ENCODE measurements at regions not wholly inside any gene's neighbourhood (a gene's known extent, or its start where the extent isn't known, plus 50 kb on each side); places are given as distances from the start of the nearest gene placed in this dataset.
A peak's percentile ranks its signal among the peaks of the same experiment; 100 is the strongest.

DNA sequence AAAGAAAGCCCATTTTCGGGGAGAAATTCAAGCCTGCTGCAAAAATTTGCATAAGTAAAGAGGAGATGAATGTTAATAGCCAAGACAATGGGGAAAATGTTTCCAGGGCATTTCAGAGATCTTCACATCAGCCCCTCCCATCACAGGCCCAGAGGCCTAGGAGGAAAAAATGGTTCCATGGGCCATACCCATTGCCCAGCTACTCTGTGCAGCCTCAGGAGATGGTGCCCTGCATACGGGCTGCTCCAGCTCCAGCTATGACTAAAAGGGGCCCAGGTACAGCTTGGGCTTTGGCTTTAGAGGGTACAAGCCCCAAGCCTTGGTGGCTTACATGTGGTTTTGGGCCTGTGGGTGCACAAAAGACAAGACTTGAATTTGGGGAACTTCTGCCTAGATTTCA is 168.0 kb upstream of the DIPK2B start:
- Histone ChIP-seq H3K9me3 (peaks cover 12% of the 10 kb centered on the region; the same call in 2 of the 3 replicates), H3K4me3 (no peak overlapping the region), H3K27ac (no peak overlapping the region), H3K4me1 (no peaks in the 10 kb centered on the region), H3K4me2 (no peak overlapping the region)
- POLR2A ChIA-PET, result no interaction called here
- ATAC-seq (no peak), FAIRE-seq (no peak), DNase-seq (ENCODE audit: low read depth in 1 of 2, low spot score in 1 of 2) (peak in 1 of 2 experiments; percentile 4)
- CTCF ChIA-PET, result no interaction called here
- WGBS (ENCODE audit: missing lambda C conversion rate), result 47% methylated on average over 2 of the region's 2 CpGs
- no peak for TF ChIP-seq CHD4 (IDR thresholded peaks at IDR 0.05; ENCODE audit: borderline replicate concordance)
- no peak for TF ChIP-seq ESRRA (IDR thresholded peaks at IDR 0.05; ENCODE audit: borderline replicate concordance, low read length)
- no peak for TF ChIP-seq TFCP2L1 (CRISPR knock-in tag; IDR thresholded peaks at IDR 0.05)
- TF ChIP-seq MAFK (IDR thresholded peaks at IDR 0.05; ENCODE audit: partially characterized antibody), result no peak
- no peak for TF ChIP-seq RCOR1 (IDR thresholded peaks at IDR 0.05; ENCODE audit: low read depth, low read length)
- peak; percentile 93 for TF ChIP-seq ZFP36 (IDR thresholded peaks at IDR 0.05; ENCODE audit: borderline replicate concordance, partially characterized antibody)

DNA sequence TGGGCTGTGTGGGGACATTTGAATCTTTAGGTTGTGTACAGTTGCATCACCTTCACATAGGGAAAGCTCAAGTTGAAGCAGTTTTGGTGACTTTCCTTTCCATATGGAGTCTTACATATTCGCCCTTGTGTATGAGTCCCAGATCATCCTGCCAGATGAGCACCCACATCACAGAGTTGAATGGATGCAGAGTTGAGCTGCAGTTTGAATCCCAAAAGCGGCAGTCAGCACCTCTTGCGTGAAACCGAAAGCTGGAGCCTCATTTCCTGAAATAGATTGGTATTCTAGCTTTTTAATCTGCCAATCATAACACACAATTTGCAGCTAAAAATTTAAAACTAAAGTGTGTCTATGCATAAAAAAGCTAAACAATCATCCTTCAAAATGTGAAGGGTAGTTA is 162.9 kb upstream of the DIPK2B start:
- 86% methylated on average over 4 of the region's 4 CpGs for WGBS (ENCODE audit: missing lambda C conversion rate)
- Histone ChIP-seq H3K27ac (no peak overlapping the region), H3K4me1 (no peaks in the 10 kb centered on the region), H3K9me3 (0 out of 3 replicates have a peak, but pooled peaks cover 4% of the 10 kb centered on the region), H3K4me3 (no peak overlapping the region), H3K4me2 (no peak overlapping the region)
- FAIRE-seq (no peak), DNase-seq (ENCODE audit: low read depth in 1 of 2, low spot score in 1 of 2) (no peak), ATAC-seq (no peak)
- ChIA-PET POLR2A (no interaction called here), CTCF (interaction anchor here (0.6 kb wide), 1 partner anchor 358 kb away, joined by 3 read pairs; no protein-coding TSS in a partner anchor)
- TF ChIP-seq, protein P1, sequence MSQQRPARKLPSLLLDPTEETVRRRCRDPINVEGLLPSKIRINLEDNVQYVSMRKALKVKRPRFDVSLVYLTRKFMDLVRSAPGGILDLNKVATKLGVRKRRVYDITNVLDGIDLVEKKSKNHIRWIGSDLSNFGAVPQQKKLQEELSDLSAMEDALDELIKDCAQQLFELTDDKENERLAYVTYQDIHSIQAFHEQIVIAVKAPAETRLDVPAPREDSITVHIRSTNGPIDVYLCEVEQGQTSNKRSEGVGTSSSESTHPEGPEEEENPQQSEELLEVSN (IDR thresholded peaks at IDR 0.05; ENCODE audit: borderline replicate concordance, low read depth), result no peak
- no peak for TF ChIP-seq EHMT2 (IDR thresholded peaks at IDR 0.05; ENCODE audit: low read depth)
- TF ChIP-seq RARB (CRISPR knock-in tag; IDR thresholded peaks at IDR 0.05), result no peak
- no peak for TF ChIP-seq MYC (IDR thresholded peaks at IDR 0.05; ENCODE audit: borderline replicate concordance, low read length)
- TF ChIP-seq FOSB (CRISPR knock-in tag; IDR thresholded peaks at IDR 0.05), result no peak
- TF ChIP-seq JUN (IDR thresholded peaks at IDR 0.05), result no peak
- no peak for TF ChIP-seq ZC3H11A (IDR thresholded peaks at IDR 0.05)
- no peak for TF ChIP-seq CBX8 (IDR thresholded peaks at IDR 0.05)

DNA sequence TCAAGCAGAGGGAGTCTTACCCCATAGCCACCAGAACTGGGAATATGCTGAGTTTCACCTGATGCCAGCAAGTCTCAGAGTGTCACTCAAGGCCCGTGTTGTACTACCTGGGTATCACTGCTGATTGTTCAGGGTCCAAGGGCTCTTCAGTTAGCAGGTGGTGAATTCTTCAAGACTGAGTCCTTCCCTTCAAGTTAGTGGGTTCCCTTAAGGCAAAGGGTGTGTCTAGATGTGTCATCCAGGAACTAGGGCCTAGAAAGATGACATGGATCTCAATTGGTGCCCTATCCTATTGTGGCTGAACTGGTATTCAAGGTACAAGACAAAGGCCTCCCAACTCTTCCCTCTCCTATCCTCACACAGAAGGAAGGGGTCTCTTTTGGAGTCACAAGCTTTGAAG is 159.9 kb upstream of the DIPK2B start:
- DNase-seq (ENCODE audit: low read depth in 1 of 2, low spot score in 1 of 2) (no peak), FAIRE-seq (no peak), ATAC-seq (no peak)
- H3K27ac ChIP-seq, result no peak overlapping the region
- no peak overlapping the region for H3K4me3 ChIP-seq
- ChIA-PET POLR2A (no interaction called here), CTCF (no interaction called here)
- H3K4me1 ChIP-seq, result no peaks in the 10 kb centered on the region
- TF ChIP-seq KDM5A (IDR thresholded peaks at IDR 0.05) (no peak), RFX5 (IDR thresholded peaks at IDR 0.05) (no peak), FOSL2 (IDR thresholded peaks at IDR 0.05) (no peak), FOSL2 (CRISPR knock-in tag; IDR thresholded peaks at IDR 0.05) (no peak), CEBPB (IDR thresholded peaks at IDR 0.05) (no peak), CBX2 (IDR thresholded peaks at IDR 0.05; ENCODE audit: borderline replicate concordance, low read depth) (no peak), HDAC2 (IDR thresholded peaks at IDR 0.05) (no peak)
- no peaks in the 10 kb centered on the region for H3K9me3 ChIP-seq
- no peak overlapping the region for H3K4me2 ChIP-seq
- WGBS (ENCODE audit: missing lambda C conversion rate), result no CpG with 5 or more reads among the region's 1 CpG

DNA sequence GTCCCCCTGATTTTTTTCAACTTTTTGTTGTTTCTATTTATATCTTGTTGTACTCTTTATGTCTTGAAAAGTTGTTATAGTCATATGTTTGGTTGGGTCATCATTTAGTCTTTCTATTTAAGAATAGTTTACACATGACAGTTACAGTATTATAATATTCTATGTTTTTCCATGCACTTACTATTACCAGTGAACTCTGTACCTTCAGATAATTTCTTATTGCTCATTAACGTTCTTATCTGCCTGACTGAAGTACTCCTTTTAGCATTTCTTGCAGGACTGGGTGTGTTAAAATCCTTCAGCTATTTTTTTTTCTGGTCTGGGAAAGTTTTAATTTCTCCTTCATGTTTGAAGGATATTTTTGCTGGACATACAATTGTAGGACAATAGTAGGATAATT is 157.7 kb upstream of the DIPK2B start:
- ChIA-PET CTCF (no interaction called here), POLR2A (no interaction called here)
- WGBS (ENCODE audit: missing lambda C conversion rate), result 11% methylated on average over 1 of the region's 1 CpG
- no peak for FAIRE-seq
- H3K9me3 ChIP-seq, result no peaks in the 10 kb centered on the region
- H3K4me1 ChIP-seq, result no peaks in the 10 kb centered on the region
- ATAC-seq, result no peak
- H3K4me3 ChIP-seq, result no peak overlapping the region
- DNase-seq (ENCODE audit: low read depth in 1 of 2, low spot score in 1 of 2), result no peak
- H3K27ac ChIP-seq, result no peak overlapping the region
- H3K4me2 ChIP-seq, result no peak overlapping the region
- TF ChIP-seq JUN (IDR thresholded peaks at IDR 0.05), result no peak
- TF ChIP-seq ZSCAN20 (CRISPR knock-in tag; IDR thresholded peaks at IDR 0.05), result no peak
- TF ChIP-seq SREBF2 (IDR thresholded peaks at IDR 0.05), result no peak
- no peak for TF ChIP-seq NPAS2 (CRISPR knock-in tag; IDR thresholded peaks at IDR 0.05; ENCODE audit: borderline replicate concordance)
- TF ChIP-seq, protein P2, sequence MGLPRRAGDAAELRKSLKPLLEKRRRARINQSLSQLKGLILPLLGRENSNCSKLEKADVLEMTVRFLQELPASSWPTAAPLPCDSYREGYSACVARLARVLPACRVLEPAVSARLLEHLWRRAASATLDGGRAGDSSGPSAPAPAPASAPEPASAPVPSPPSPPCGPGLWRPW (IDR thresholded peaks at IDR 0.05), result no peak
- no peak for TF ChIP-seq BHLHE40 (IDR thresholded peaks at IDR 0.05; ENCODE audit: low read depth, low read length)
- TF ChIP-seq ZC3H11A (IDR thresholded peaks at IDR 0.05), result no peak
- no peak for TF ChIP-seq FOSB (CRISPR knock-in tag; IDR thresholded peaks at IDR 0.05)
- TF ChIP-seq, protein P3, sequence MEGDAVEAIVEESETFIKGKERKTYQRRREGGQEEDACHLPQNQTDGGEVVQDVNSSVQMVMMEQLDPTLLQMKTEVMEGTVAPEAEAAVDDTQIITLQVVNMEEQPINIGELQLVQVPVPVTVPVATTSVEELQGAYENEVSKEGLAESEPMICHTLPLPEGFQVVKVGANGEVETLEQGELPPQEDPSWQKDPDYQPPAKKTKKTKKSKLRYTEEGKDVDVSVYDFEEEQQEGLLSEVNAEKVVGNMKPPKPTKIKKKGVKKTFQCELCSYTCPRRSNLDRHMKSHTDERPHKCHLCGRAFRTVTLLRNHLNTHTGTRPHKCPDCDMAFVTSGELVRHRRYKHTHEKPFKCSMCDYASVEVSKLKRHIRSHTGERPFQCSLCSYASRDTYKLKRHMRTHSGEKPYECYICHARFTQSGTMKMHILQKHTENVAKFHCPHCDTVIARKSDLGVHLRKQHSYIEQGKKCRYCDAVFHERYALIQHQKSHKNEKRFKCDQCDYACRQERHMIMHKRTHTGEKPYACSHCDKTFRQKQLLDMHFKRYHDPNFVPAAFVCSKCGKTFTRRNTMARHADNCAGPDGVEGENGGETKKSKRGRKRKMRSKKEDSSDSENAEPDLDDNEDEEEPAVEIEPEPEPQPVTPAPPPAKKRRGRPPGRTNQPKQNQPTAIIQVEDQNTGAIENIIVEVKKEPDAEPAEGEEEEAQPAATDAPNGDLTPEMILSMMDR (IDR thresholded peaks at IDR 0.05), result no peak
- no peak for TF ChIP-seq PHF8 (IDR thresholded peaks at IDR 0.05; ENCODE audit: borderline replicate concordance, low read depth)
- TF ChIP-seq, protein P1 (IDR thresholded peaks at IDR 0.05; ENCODE audit: borderline replicate concordance, low read depth), result no peak
- no peak for TF ChIP-seq MAFK (IDR thresholded peaks at IDR 0.05; ENCODE audit: partially characterized antibody)
- no peak for TF ChIP-seq RAD21 (conservative IDR thresholded peaks at IDR 0.05 in 1 of 2, IDR thresholded peaks at IDR 0.05 in 1 of 2)
- TF ChIP-seq MAZ (IDR thresholded peaks at IDR 0.05; ENCODE audit: borderline replicate concordance, low read depth, low read length), result no peak
- TF ChIP-seq JUNB (IDR thresholded peaks at IDR 0.05), result no peak
- TF ChIP-seq FOSL2 (IDR thresholded peaks at IDR 0.05), result no peak
- no peak for TF ChIP-seq FOSL2 (CRISPR knock-in tag; IDR thresholded peaks at IDR 0.05)
- TF ChIP-seq ZFP36 (IDR thresholded peaks at IDR 0.05; ENCODE audit: borderline replicate concordance, partially characterized antibody), result no peak
